ENCODE measurements at regions not wholly inside any gene's neighbourhood (a gene's known extent, or its start where the extent isn't known, plus 50 kb on each side); places are given as distances from the start of the nearest gene placed in this dataset.
"Not testable (repeated sequence)": the region's sequence is repeated elsewhere in the genome, so short reads cannot be mapped to it uniquely, and the experiment has no call there.

- no peak for DNase-seq
Measured at GRCh38 chr2:8251291-8251690, 430.6 kb upstream of the ID2 start.

GRCh38 chr2:8251856-8252255 lies 430.0 kb upstream of the ID2 start:
- no peak for DNase-seq

GRCh38 chr2:8252997-8253694 lies 428.7 kb upstream of the ID2 start:
- no peak for DNase-seq

GRCh38 chr2:8253781-8254180 lies 428.1 kb upstream of the ID2 start:
- no peak for DNase-seq

- DNase-seq: not testable (repeated sequence)
Measured at GRCh38 chr2:8254214-8254613, 427.6 kb upstream of the ID2 start.

- no peak for DNase-seq
Measured at GRCh38 chr2:8254791-8255447, 426.9 kb upstream of the ID2 start.

GRCh38 chr2:8255448-8255800 lies 426.4 kb upstream of the ID2 start:
- DNase-seq: no peak

GRCh38 chr2:8256905-8257304 lies 425.0 kb upstream of the ID2 start:
- no peak for DNase-seq

- DNase-seq: no peak
Measured at GRCh38 chr2:8257502-8257901, 424.4 kb upstream of the ID2 start.

GRCh38 chr2:8258406-8258805 lies 423.4 kb upstream of the ID2 start:
- no peak for DNase-seq

- no peak for DNase-seq
Measured at GRCh38 chr2:8259106-8259840, 422.6 kb upstream of the ID2 start.

- no peak for DNase-seq
Measured at GRCh38 chr2:8259841-8260178, 422.0 kb upstream of the ID2 start.

- DNase-seq: no peak
Measured at GRCh38 chr2:8260213-8260612, 421.6 kb upstream of the ID2 start.

GRCh38 chr2:8263901-8264300 lies 418.0 kb upstream of the ID2 start:
- no peak for DNase-seq

GRCh38 chr2:8264981-8265380 lies 416.9 kb upstream of the ID2 start:
- no peak for DNase-seq

GRCh38 chr2:8265476-8266226 lies 416.2 kb upstream of the ID2 start:
- DNase-seq: no peak

GRCh38 chr2:8266563-8266962 lies 415.3 kb upstream of the ID2 start:
- no peak for DNase-seq

GRCh38 chr2:8267048-8267447 lies 414.8 kb upstream of the ID2 start:
- no peak for DNase-seq

- DNase-seq: no peak
Measured at GRCh38 chr2:8267721-8268120, 414.1 kb upstream of the ID2 start.

- no peak for DNase-seq
Measured at GRCh38 chr2:8268172-8268783, 413.6 kb upstream of the ID2 start.

GRCh38 chr2:8270699-8271098 lies 411.2 kb upstream of the ID2 start:
- no peak for DNase-seq

- DNase-seq: no peak
Measured at GRCh38 chr2:8271461-8271860, 410.4 kb upstream of the ID2 start.

GRCh38 chr2:8276026-8276425 lies 405.8 kb upstream of the ID2 start:
- no peak for DNase-seq

All from activated gamma-delta T cell (primary cell).